Activated CD4-positive, alpha-beta memory T cell treated with anti-CD3 and anti-CD28 coated beads, Interleukin-2, amount 10 ng/mL, durations not matched to agents 7 days and 5 days (primary cell): ENCODE measurements at regions not wholly inside any gene's neighbourhood (a gene's known extent, or its start where the extent isn't known, plus 50 kb on each side); places are given as distances from the start of the nearest gene placed in this dataset.
"Not testable (repeated sequence)": the region's sequence is repeated elsewhere in the genome, so short reads cannot be mapped to it uniquely, and the experiment has no call there.

Experiments
- CTCF ChIA-PET: fragments of 350-600 bp; sonication (Branson Sonifier 250); formaldehyde crosslinking; loops from one replicate; lab custom pipeline; 2021; ENCODE audit warnings: antibody characterized with exemption, inconsistent platforms; lab: Charles Lee
- POLR2A ChIA-PET: fragments of 350-600 bp; sonication (Branson Sonifier 250); formaldehyde crosslinking; loops from one replicate; lab custom pipeline; 2021; ENCODE audit warnings: antibody characterized with exemption; lab: Charles Lee
- DNase-seq: peaks from one replicate; pipeline ENCODE4 v3.0.0-alpha.2; 2020
- H3K27ac Mint-ChIP-seq: one replicate; pipeline ENCODE4 v1.8.0; 2021; ENCODE audit warnings: mild to moderate bottlenecking, mixed read lengths
- H3K27me3 Mint-ChIP-seq: one replicate; pipeline ENCODE4 v1.8.0; 2021; ENCODE audit warnings: mixed read lengths
- H3K36me3 Mint-ChIP-seq: one replicate; pipeline ENCODE4 v1.8.0; 2021; ENCODE audit warnings: low read depth, mixed read lengths
- H3K4me1 Mint-ChIP-seq: one replicate; pipeline ENCODE4 v1.8.0; 2021; ENCODE audit warnings: mixed read lengths
- H3K4me3 Mint-ChIP-seq: one replicate; pipeline ENCODE4 v1.8.0; 2021; ENCODE audit warnings: mild to moderate bottlenecking, mixed read lengths
- H3K9me3 Mint-ChIP-seq: one replicate; pipeline ENCODE4 v1.8.0; 2021; ENCODE audit warnings: mixed read lengths

DNA sequence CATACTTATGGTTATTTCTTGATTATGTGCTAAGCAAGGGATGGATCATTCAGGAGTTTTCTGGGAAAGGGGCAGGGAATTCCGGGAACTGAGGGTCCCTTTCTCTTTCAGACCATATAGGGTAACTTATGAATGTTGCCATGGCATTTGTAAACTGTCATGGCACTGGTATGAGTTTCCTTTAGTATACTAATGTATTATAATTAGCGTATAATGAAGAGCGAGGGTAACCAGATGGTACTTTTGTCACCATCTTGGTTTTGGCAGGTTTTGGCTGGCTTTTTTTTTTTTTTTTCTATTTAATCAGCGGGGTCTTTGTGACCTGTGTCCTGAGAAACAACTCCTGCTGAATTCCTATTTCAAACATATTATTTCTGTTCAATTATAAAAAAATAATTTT lies 237.6 kb upstream of the PTER start:
- Mint-ChIP-seq H3K4me3 (no peak overlapping the region), H3K4me1 (peaks cover 20% of the 10 kb centered on the region), H3K27me3 (peaks cover 5% of the 10 kb centered on the region), H3K9me3 (peaks cover 5% of the 10 kb centered on the region), H3K36me3 (peaks cover 5% of the 10 kb centered on the region), H3K27ac (no peak overlapping the region)
- ChIA-PET CTCF (no interaction called here), POLR2A (no interaction called here)
- no peak for DNase-seq

- DNase-seq, H3K27ac Mint-ChIP-seq, H3K4me3 Mint-ChIP-seq, H3K27me3 Mint-ChIP-seq, POLR2A ChIA-PET, H3K36me3 Mint-ChIP-seq, H3K4me1 Mint-ChIP-seq, CTCF ChIA-PET: not testable (repeated sequence)
- peaks cover 17% of the 10 kb centered on the region for H3K9me3 Mint-ChIP-seq
Measured at GRCh38 chr10:16223618-16224017, 213.2 kb upstream of the PTER start.

DNA sequence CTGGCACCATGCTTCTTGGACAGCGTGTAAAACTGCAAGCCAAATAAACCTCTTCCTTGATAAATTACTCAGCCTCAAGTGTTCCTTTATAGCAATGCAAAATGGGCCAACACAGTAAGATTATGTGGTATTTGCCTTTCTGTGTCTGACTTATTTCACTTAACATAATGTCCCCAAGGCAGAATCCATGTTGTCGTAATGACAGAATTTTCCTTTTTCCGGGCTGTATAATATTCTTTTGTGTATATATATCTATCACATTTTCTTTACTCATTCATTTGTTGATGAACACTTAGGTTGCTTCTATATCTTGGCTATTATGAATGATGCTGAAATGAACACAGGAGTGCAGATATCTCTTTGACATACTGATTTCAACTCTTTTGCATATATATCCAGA lies 209.1 kb upstream of the PTER start:
- CTCF ChIA-PET, result no interaction called here
- peaks cover 9% of the 10 kb centered on the region for H3K9me3 Mint-ChIP-seq
- no peaks in the 10 kb centered on the region for H3K4me1 Mint-ChIP-seq
- H3K4me3 Mint-ChIP-seq, result no peak overlapping the region
- no peak for DNase-seq
- no peak overlapping the region for H3K27ac Mint-ChIP-seq
- no peaks in the 10 kb centered on the region for H3K27me3 Mint-ChIP-seq
- H3K36me3 Mint-ChIP-seq, result no peaks in the 10 kb centered on the region
- POLR2A ChIA-PET, result no interaction called here

DNA sequence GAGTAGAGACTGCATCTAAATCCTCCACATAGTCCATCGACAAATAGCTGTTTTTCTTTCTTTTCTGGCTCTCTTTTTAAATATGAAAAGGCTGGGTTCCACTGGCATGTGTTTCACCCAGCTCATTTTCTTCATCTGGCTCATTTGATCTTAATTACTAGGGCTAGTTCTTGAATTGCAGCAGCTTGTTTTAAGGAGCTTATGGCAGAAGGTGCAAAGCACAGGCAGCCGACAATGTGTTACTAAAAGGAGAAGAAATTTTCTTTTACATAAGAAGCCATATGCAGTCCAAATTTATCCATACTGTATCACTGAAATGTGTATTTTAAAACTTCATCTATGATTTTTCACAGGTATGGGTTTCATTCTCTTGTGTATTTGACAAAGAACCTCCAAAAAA lies 205.6 kb upstream of the PTER start:
- ChIA-PET CTCF (no interaction called here), POLR2A (no interaction called here)
- no peaks in the 10 kb centered on the region for H3K36me3 Mint-ChIP-seq

GRCh38 chr10:16231734-16232435 lies 204.9 kb upstream of the PTER start:
- DNase-seq, result no peak
- Mint-ChIP-seq H3K27ac (no peak overlapping the region), H3K36me3 (no peaks in the 10 kb centered on the region), H3K27me3 (no peaks in the 10 kb centered on the region), H3K9me3 (peaks cover 6% of the 10 kb centered on the region), H3K4me3 (no peak overlapping the region), H3K4me1 (no peaks in the 10 kb centered on the region)
- ChIA-PET POLR2A (no interaction called here), CTCF (no interaction called here)

More for the DNA sequence above, 205.6 kb upstream of the PTER start:
- Mint-ChIP-seq H3K4me3 (no peak overlapping the region), H3K27ac (no peak overlapping the region), H3K9me3 (peaks cover 6% of the 10 kb centered on the region), H3K27me3 (no peaks in the 10 kb centered on the region), H3K4me1 (no peaks in the 10 kb centered on the region)
- no peak for DNase-seq

DNA sequence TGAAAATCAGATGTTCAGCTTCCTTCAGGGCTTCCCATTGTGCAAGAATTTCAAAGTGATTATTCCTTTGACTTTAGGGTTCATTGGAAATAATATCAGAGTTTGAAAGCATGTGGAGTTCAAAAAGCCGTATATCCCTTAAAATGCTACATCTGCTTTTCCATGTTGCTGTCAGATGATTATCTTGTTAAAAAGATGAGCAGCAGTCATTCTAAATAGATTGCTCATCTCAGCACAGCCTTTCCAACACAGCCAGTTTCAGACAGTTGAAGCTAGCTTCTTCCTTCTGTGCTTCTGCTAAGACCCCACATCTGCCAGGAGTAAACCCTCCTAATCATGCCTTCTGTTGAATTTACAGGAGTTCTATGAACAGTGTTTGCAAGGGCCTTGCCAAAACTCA lies 204.4 kb upstream of the PTER start:
- no peak for DNase-seq
- Mint-ChIP-seq H3K36me3 (no peaks in the 10 kb centered on the region), H3K27me3 (no peaks in the 10 kb centered on the region), H3K9me3 (peaks cover 3% of the 10 kb centered on the region), H3K27ac (no peak overlapping the region), H3K4me1 (no peaks in the 10 kb centered on the region), H3K4me3 (no peak overlapping the region)
- POLR2A ChIA-PET, result no interaction called here
- CTCF ChIA-PET, result no interaction called here

DNA sequence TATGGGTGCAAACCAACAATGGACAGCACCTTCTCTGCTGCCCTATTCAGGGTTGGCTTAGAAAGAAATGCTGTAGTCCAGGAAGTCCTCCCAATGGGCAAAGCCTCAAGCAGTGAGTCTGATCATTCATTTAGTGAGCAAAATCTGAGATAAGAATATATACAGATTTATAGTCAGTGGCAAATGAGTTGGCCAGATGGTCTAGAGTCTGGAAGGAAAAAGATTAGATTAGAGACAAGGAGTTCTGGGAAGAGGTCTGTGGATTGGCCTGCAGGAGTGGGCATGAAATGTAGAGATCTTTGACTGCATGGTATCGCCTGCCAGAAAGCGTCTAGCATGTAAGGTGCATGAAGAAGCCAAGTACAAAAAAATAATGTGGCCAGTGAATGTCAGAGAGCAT lies 201.9 kb upstream of the PTER start:
- no peak overlapping the region for H3K27ac Mint-ChIP-seq
- POLR2A ChIA-PET, result no interaction called here
- CTCF ChIA-PET, result no interaction called here

GRCh38 chr10:16242446-16242845 lies 194.4 kb upstream of the PTER start:
- H3K9me3 Mint-ChIP-seq, result no peaks in the 10 kb centered on the region
- no peak overlapping the region for H3K27ac Mint-ChIP-seq
- ChIA-PET CTCF (no interaction called here), POLR2A (no interaction called here)
- no peaks in the 10 kb centered on the region for H3K36me3 Mint-ChIP-seq
- H3K4me3 Mint-ChIP-seq, result no peak overlapping the region
- DNase-seq, result no peak
- peaks cover 2% of the 10 kb centered on the region for H3K27me3 Mint-ChIP-seq
- no peaks in the 10 kb centered on the region for H3K4me1 Mint-ChIP-seq

More for the DNA sequence above, 201.9 kb upstream of the PTER start:
- Mint-ChIP-seq H3K4me3 (no peak overlapping the region), H3K9me3 (no peaks in the 10 kb centered on the region), H3K36me3 (no peaks in the 10 kb centered on the region), H3K4me1 (no peaks in the 10 kb centered on the region), H3K27me3 (no peaks in the 10 kb centered on the region)
- no peak for DNase-seq

DNA sequence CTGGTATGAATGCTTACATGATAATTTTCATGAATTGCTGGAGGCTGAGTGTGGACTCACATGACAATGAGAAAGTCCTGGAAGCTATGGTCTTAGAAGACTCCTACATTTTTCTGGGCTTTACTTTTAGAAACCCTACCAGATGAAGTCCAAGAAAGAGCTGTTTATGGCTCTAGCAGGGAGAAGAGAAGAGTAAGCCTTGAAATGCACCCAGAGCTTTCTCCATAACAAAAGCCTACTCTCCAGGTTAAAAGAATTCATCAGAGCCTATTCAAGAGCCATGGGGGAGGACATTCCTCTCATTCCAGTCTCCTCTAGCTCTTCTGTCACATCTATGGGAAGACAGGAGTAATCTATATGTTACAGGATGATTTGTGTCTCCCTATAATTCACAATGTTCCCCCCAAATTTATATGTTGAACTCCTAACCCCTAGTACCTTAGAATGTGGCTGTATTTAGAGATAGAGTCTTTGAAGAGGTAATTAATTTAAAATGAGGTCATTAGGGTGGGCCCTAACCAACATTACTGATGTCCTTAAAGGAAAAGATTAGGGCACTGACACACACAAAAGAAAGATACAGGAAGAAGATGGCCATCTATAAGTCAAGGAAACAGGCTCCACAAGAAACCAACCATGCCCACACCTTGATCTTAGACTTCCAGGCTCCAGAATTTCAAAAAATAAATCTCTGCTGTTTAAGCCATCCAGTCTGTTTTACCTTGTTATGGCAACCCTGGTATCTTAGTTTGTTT lies 193.8 kb upstream of the PTER start:
- no peaks in the 10 kb centered on the region for H3K36me3 Mint-ChIP-seq
- H3K4me1 Mint-ChIP-seq, result no peaks in the 10 kb centered on the region
- POLR2A ChIA-PET, result no interaction called here
- H3K4me3 Mint-ChIP-seq, result no peak overlapping the region
- H3K27me3 Mint-ChIP-seq, result peaks cover 2% of the 10 kb centered on the region
- CTCF ChIA-PET, result no interaction called here
- H3K9me3 Mint-ChIP-seq, result no peaks in the 10 kb centered on the region
- no peak overlapping the region for H3K27ac Mint-ChIP-seq
- DNase-seq, result no peak

DNA sequence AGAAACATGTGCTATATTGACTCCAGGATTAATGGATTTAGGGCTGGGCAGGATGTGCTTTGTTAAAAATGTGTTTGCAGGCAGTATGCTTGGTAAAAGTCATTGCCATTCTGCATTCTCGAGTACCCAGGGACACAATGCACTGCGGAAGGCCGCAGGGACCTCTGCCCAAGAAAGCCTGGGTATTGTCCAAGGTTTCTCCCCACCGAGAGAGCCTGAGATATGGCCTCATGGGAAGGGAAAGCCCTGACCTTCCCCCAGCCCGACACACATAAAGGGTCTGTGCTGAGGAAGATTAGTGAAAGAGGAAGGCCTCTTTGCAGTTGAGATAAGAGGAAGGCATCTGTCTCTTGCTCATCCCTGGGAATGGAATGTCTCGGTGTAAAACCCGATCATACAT lies 186.7 kb upstream of the PTER start:
- H3K36me3 Mint-ChIP-seq, H3K27ac Mint-ChIP-seq, CTCF ChIA-PET, H3K4me1 Mint-ChIP-seq, POLR2A ChIA-PET, H3K27me3 Mint-ChIP-seq, H3K4me3 Mint-ChIP-seq, DNase-seq, H3K9me3 Mint-ChIP-seq: not testable (repeated sequence)

GRCh38 chr10:16256336-16256735 lies 180.5 kb upstream of the PTER start:
- no peaks in the 10 kb centered on the region for H3K4me1 Mint-ChIP-seq
- POLR2A ChIA-PET, result no interaction called here
- H3K36me3 Mint-ChIP-seq, result no peaks in the 10 kb centered on the region
- no peaks in the 10 kb centered on the region for H3K27me3 Mint-ChIP-seq
- CTCF ChIA-PET, result no interaction called here
- no peak for DNase-seq
- no peak overlapping the region for H3K4me3 Mint-ChIP-seq
- H3K27ac Mint-ChIP-seq, result no peak overlapping the region
- H3K9me3 Mint-ChIP-seq, result peaks cover 5% of the 10 kb centered on the region

- no peak overlapping the region for H3K4me3 Mint-ChIP-seq
- no peak for DNase-seq
- ChIA-PET POLR2A (no interaction called here), CTCF (no interaction called here)
- H3K4me1 Mint-ChIP-seq, result no peaks in the 10 kb centered on the region
- no peaks in the 10 kb centered on the region for H3K36me3 Mint-ChIP-seq
- peaks cover 5% of the 10 kb centered on the region for H3K9me3 Mint-ChIP-seq
- no peak overlapping the region for H3K27ac Mint-ChIP-seq
- H3K27me3 Mint-ChIP-seq, result no peaks in the 10 kb centered on the region
Measured at GRCh38 chr10:16258291-16259040, 178.3 kb upstream of the PTER start.

DNA sequence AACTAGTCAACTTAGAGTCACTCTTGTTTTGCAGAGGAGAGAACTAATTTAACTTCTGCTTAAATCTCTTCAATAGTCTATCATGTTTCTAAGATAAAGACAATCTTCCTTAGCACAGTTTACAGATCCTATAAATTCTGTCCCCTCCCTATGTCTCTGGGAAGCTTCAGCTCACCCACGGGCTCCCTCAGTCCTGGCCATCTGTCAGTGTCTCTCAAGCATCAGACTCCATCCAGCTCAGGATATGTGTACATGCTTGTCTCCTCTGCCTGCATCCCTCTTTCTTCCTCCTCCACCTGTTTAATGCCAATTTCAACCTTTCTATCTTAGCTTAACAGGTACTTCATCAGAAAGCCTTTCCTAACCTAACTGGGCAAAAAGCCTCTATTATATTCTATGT lies 177.1 kb upstream of the PTER start:
- Mint-ChIP-seq H3K4me1 (no peaks in the 10 kb centered on the region), H3K4me3 (no peak overlapping the region), H3K27ac (no peak overlapping the region), H3K36me3 (no peaks in the 10 kb centered on the region), H3K9me3 (peaks cover 5% of the 10 kb centered on the region), H3K27me3 (no peaks in the 10 kb centered on the region)
- POLR2A ChIA-PET, result interaction anchor here (1.2 kb wide), 1 partner anchor 11 kb away, joined by 3 read pairs; no protein-coding TSS in a partner anchor
- no peak for DNase-seq
- CTCF ChIA-PET, result no interaction called here
